Lower leg skin (tissue), 4 donors: ENCODE measurements at regions not wholly inside any gene's neighbourhood (a gene's known extent, or its start where the extent isn't known, plus 50 kb on each side); places are given as distances from the start of the nearest gene placed in this dataset.

Experiments used
- DNase-seq, 2 donors: peaks; one replicate each; pipeline ENCODE4 v3.0.0-alpha.2; 2019; ENCODE audit warnings: low spot score in 2 of 2
- H3K4me3 ChIP-seq: fragments of 200-600 bp; sonication (generic); 2 replicates; pipeline ENCODE4 v1.5.1; 2017; ENCODE audit warnings: mild to moderate bottlenecking, low read depth; ENCODE audit not compliant: poor library complexity, severe bottlenecking
- CTCF ChIP-seq, 3 donors: fragments of 450-650 bp; IDR thresholded peaks; one replicate each; pipeline ENCODE4 v1.5.1; 2016; ENCODE audit warnings: antibody characterized with exemption in 3 of 3, mild to moderate bottlenecking in 3 of 3, moderate library complexity in 2 of 3
- POLR2A ChIP-seq, 2 donors: fragments of 450-650 bp; IDR thresholded peaks; one replicate each; pipeline ENCODE4 v1.6.1; 2016 to 2017; ENCODE audit warnings: antibody characterized with exemption in 2 of 2, mild to moderate bottlenecking in 1 of 2, moderate library complexity in 1 of 2
- WGBS, 2 donors: methylation state at CpG; one replicate each; pipeline ENCODE4 v1.1.5; 2018; 5-methylcytosine and 5-hydroxymethylcytosine counted together
- intact Hi-C: fragments of 100-400 bp; cut with DNase I; formaldehyde crosslinking; loops from one replicate; pipeline ENCODE4 v1.15.0; 2023; ENCODE audit warnings: low total_unique reads

- WGBS, 2 donors = 91 to 93% methylated on average over 4 of the region's 4 CpGs
- TF ChIP-seq CTCF (IDR thresholded peaks at IDR 0.05) (no peak), POLR2A (IDR thresholded peaks at IDR 0.05) (no peak)
- no peak overlapping the region for H3K4me3 ChIP-seq
- intact Hi-C loops = no loop called here
- no peak for DNase-seq
These were observed 238.2 kb upstream of the KCNK2 start for GRCh38 chr1:214844319-214844718.

- 52 to 58% methylated on average over 5 of the region's 5 CpGs for WGBS, 2 donors
- H3K4me3 ChIP-seq = no peak overlapping the region
- DNase-seq = no peak
- TF ChIP-seq CTCF (IDR thresholded peaks at IDR 0.05) = no peak
- TF ChIP-seq POLR2A (IDR thresholded peaks at IDR 0.05) = no peak
- intact Hi-C loops = no loop called here
These were observed 236.3 kb upstream of the KCNK2 start for GRCh38 chr1:214846276-214846675.

GRCh38 chr1:214847071-214847810 lies 235.3 kb upstream of the KCNK2 start:
- intact Hi-C loops = no loop called here
- WGBS, 2 donors = 31 to 36% methylated on average over 7 of the region's 7 CpGs

GRCh38 chr1:214848101-214848500 lies 234.4 kb upstream of the KCNK2 start:
- no peak overlapping the region for H3K4me3 ChIP-seq
- intact Hi-C loops = no loop called here
- DNase-seq = no peak
- TF ChIP-seq POLR2A (IDR thresholded peaks at IDR 0.05) (no peak), CTCF (IDR thresholded peaks at IDR 0.05) (no peak)
- WGBS, 2 donors = 56 to 64% methylated on average over 2 of the region's 2 CpGs

More at GRCh38 chr1:214847071-214847810, 235.3 kb upstream of the KCNK2 start:
- no peak overlapping the region for H3K4me3 ChIP-seq
- TF ChIP-seq POLR2A (IDR thresholded peaks at IDR 0.05) = no peak
- TF ChIP-seq CTCF (IDR thresholded peaks at IDR 0.05) = no peak
- no peak for DNase-seq

- TF ChIP-seq POLR2A (IDR thresholded peaks at IDR 0.05) (no peak), CTCF (IDR thresholded peaks at IDR 0.05) (no peak)
These were observed 232.0 kb upstream of the KCNK2 start for GRCh38 chr1:214850432-214851050.

More at GRCh38 chr1:214850432-214851050, 232.0 kb upstream of the KCNK2 start:
- WGBS, 2 donors = 94 to 97% methylated on average over 3 of the region's 3 CpGs
- intact Hi-C loops = no loop called here
- no peak overlapping the region for H3K4me3 ChIP-seq
- DNase-seq = no peak
